ENCODE measurements at regions not wholly inside any gene's neighbourhood (a gene's known extent, or its start where the extent isn't known, plus 50 kb on each side); places are given as distances from the start of the nearest gene placed in this dataset.

GRCh38 chr2:16009560-16009959 lies 69.2 kb downstream of the MYCN start:
- Histone ChIP-seq H3K4me3 (ENCODE audit: low read length) (no peak overlapping the region), H3K27ac (ENCODE audit: low read depth in 1 of 2, low read length in 2 of 2) (no peak overlapping the region), H3K27me3 (ENCODE audit: control insufficient read depth in 1 of 2, insufficient read depth in 2 of 2, low read length in 2 of 2) (peaks cover 20 to 22% of the 10 kb centered on the region in 2 experiments), H3K36me3 (ENCODE audit: insufficient read depth, low read length) (no peaks in the 10 kb centered on the region), H3K4me1 (ENCODE audit: insufficient read depth, low read length) (no peaks in the 10 kb centered on the region), H3K9me3 (ENCODE audit: control insufficient read depth in 1 of 2, insufficient read depth in 1 of 2, low read length in 2 of 2) (peaks cover 0 to 6% of the 10 kb centered on the region in 2 experiments)
- DNase-seq, result no peak
- no peak overlapping the region for H3K27ac Mint-ChIP-seq
- peaks cover 11% of the 10 kb centered on the region for H3K4me1 Mint-ChIP-seq (ENCODE audit: low read depth)
- H3K9me3 Mint-ChIP-seq, result no peaks in the 10 kb centered on the region
- no peak for TF ChIP-seq CTCF (IDR thresholded peaks at IDR 0.05)
- ChIA-PET CTCF (no interaction called here), POLR2A (no interaction called here)
- no peaks in the 10 kb centered on the region for H3K36me3 Mint-ChIP-seq (ENCODE audit: low read depth)
- no peak for ATAC-seq (ENCODE audit: poor library complexity)
- intact Hi-C loops (cut with DNase I, micrococcal nuclease), result no loop called here
- peaks cover 22% of the 10 kb centered on the region for H3K27me3 Mint-ChIP-seq
- no peak overlapping the region for H3K4me3 Mint-ChIP-seq

GRCh38 chr2:16008856-16009255 lies 68.5 kb downstream of the MYCN start:
- H3K4me3 Mint-ChIP-seq, result no peak overlapping the region
- Histone ChIP-seq H3K27ac (ENCODE audit: low read depth in 1 of 2, low read length in 2 of 2) (no peak overlapping the region), H3K27me3 (ENCODE audit: control insufficient read depth in 1 of 2, insufficient read depth in 2 of 2, low read length in 2 of 2) (peaks cover 15 to 17% of the 10 kb centered on the region in 2 experiments), H3K4me1 (ENCODE audit: insufficient read depth, low read length) (no peaks in the 10 kb centered on the region), H3K9me3 (ENCODE audit: control insufficient read depth in 1 of 2, insufficient read depth in 1 of 2, low read length in 2 of 2) (peaks cover 0 to 3% of the 10 kb centered on the region in 2 experiments), H3K36me3 (ENCODE audit: insufficient read depth, low read length) (no peaks in the 10 kb centered on the region), H3K4me3 (ENCODE audit: low read length) (no peak overlapping the region)
- H3K27me3 Mint-ChIP-seq, result peaks cover 22% of the 10 kb centered on the region
- H3K36me3 Mint-ChIP-seq (ENCODE audit: low read depth), result no peaks in the 10 kb centered on the region
- H3K4me1 Mint-ChIP-seq (ENCODE audit: low read depth), result peaks cover 6% of the 10 kb centered on the region
- ATAC-seq (ENCODE audit: poor library complexity) (no peak), DNase-seq (no peak)
- no peaks in the 10 kb centered on the region for H3K9me3 Mint-ChIP-seq
- no peak overlapping the region for H3K27ac Mint-ChIP-seq
- POLR2A ChIA-PET, result no interaction called here
- TF ChIP-seq CTCF (IDR thresholded peaks at IDR 0.05), result no peak
- intact Hi-C loops (cut with DNase I, micrococcal nuclease), result no loop called here
- CTCF ChIA-PET, result no interaction called here

- ChIA-PET CTCF (no interaction called here), POLR2A (no interaction called here)
- H3K9me3 ChIP-seq (ENCODE audit: control insufficient read depth in 1 of 2, insufficient read depth in 1 of 2, low read length in 2 of 2), result no peaks in the 10 kb centered on the region
- TF ChIP-seq CTCF (IDR thresholded peaks at IDR 0.05), result no peak
- no peaks in the 10 kb centered on the region for H3K36me3 ChIP-seq (ENCODE audit: insufficient read depth, low read length)
- H3K4me3 ChIP-seq (ENCODE audit: low read length), result no peak overlapping the region
- H3K4me1 ChIP-seq (ENCODE audit: insufficient read depth, low read length), result no peaks in the 10 kb centered on the region
- DNase-seq (no peak), ATAC-seq (ENCODE audit: poor library complexity) (no peak)
- no peak overlapping the region for H3K27ac ChIP-seq (ENCODE audit: low read depth in 1 of 2, low read length in 2 of 2)
- Mint-ChIP-seq H3K36me3 (ENCODE audit: low read depth) (no peaks in the 10 kb centered on the region), H3K4me3 (no peak overlapping the region), H3K4me1 (ENCODE audit: low read depth) (peaks cover 2% of the 10 kb centered on the region), H3K27ac (no peak overlapping the region), H3K27me3 (peaks cover 19% of the 10 kb centered on the region), H3K9me3 (no peaks in the 10 kb centered on the region)
- peaks cover 14 to 15% of the 10 kb centered on the region in 2 experiments for H3K27me3 ChIP-seq (ENCODE audit: control insufficient read depth in 1 of 2, insufficient read depth in 2 of 2, low read length in 2 of 2)
- intact Hi-C loops (cut with DNase I, micrococcal nuclease), result no loop called here
These were observed 68.0 kb downstream of the MYCN start for GRCh38 chr2:16008331-16008850.
